NCI-H345 treated with DMSO at 0.1 percent for 48 hours (cell line): ENCODE measurements at regions not wholly inside any gene's neighbourhood (a gene's known extent, or its start where the extent isn't known, plus 50 kb on each side); places are given as distances from the start of the nearest gene placed in this dataset.

ENCODE experiments used
- DNase-seq: peaks from one replicate; lab custom pipeline; 2025; ENCODE audit not compliant: unreplicated experiment; lab: John Stamatoyannopoulos, UW

- no peak for DNase-seq
Observed at GRCh38 chr4:181265370-181265769, 977.8 kb upstream of the TENM3 start.

GRCh38 chr4:181271116-181271640 is 972.0 kb upstream of the TENM3 start:
- DNase-seq, result no peak

GRCh38 chr4:181272422-181272821 is 970.8 kb upstream of the TENM3 start:
- no peak for DNase-seq

- DNase-seq, result no peak
Observed at GRCh38 chr4:181278941-181279340, 964.3 kb upstream of the TENM3 start.

GRCh38 chr4:181281451-181281850 is 961.8 kb upstream of the TENM3 start:
- DNase-seq, result no peak

GRCh38 chr4:181289198-181289597 is 954.0 kb upstream of the TENM3 start:
- DNase-seq, result no peak

- DNase-seq, result no peak
Observed at GRCh38 chr4:181291615-181292014, 951.6 kb upstream of the TENM3 start.

- DNase-seq, result no peak
Observed at GRCh38 chr4:181293014-181293413, 950.2 kb upstream of the TENM3 start.

GRCh38 chr4:181293541-181293940 is 949.7 kb upstream of the TENM3 start:
- no peak for DNase-seq

GRCh38 chr4:181294421-181294820 is 948.8 kb upstream of the TENM3 start:
- no peak for DNase-seq

GRCh38 chr4:181301735-181302710 is 941.2 kb upstream of the TENM3 start:
- no peak for DNase-seq

GRCh38 chr4:181307824-181308223 is 935.4 kb upstream of the TENM3 start:
- DNase-seq, result no peak

GRCh38 chr4:181308476-181309312 is 934.5 kb upstream of the TENM3 start:
- DNase-seq, result no peak

- DNase-seq, result no peak
Observed at GRCh38 chr4:181312066-181312465, 931.1 kb upstream of the TENM3 start.

- DNase-seq, result no peak
Observed at GRCh38 chr4:181319629-181320028, 923.6 kb upstream of the TENM3 start.

- no peak for DNase-seq
Observed at GRCh38 chr4:181323061-181323460, 920.1 kb upstream of the TENM3 start.

GRCh38 chr4:181330654-181331201 is 912.5 kb upstream of the TENM3 start:
- DNase-seq, result no peak

- no peak for DNase-seq
Observed at GRCh38 chr4:181331214-181331613, 912.0 kb upstream of the TENM3 start.

GRCh38 chr4:181345931-181346330 is 897.3 kb upstream of the TENM3 start:
- no peak for DNase-seq

GRCh38 chr4:181350615-181351415 is 892.4 kb upstream of the TENM3 start:
- no peak for DNase-seq

GRCh38 chr4:181364504-181364903 is 878.7 kb upstream of the TENM3 start:
- no peak for DNase-seq
